ENCODE measurements at regions not wholly inside any gene's neighbourhood (a gene's known extent, or its start where the extent isn't known, plus 50 kb on each side); places are given as distances from the start of the nearest gene placed in this dataset.

GRCh38 chr20:30606990-30607389 lies 650.5 kb upstream of the DEFB115 start:
- no peaks in the 10 kb centered on the region for H3K36me3 ChIP-seq (ENCODE audit: insufficient read depth, low read length)
- no peak for DNase-seq (ENCODE audit: insufficient read length, low spot score, missing footprints)
- H3K4me1 ChIP-seq (ENCODE audit: insufficient read depth, low read length), result no peaks in the 10 kb centered on the region
- H4K20me1 ChIP-seq (ENCODE audit: insufficient read depth, low read length), result no peaks in the 10 kb centered on the region
- H3K79me2 ChIP-seq (ENCODE audit: insufficient read depth, low read length), result no peaks in the 10 kb centered on the region
- H3K27ac ChIP-seq (ENCODE audit: low read depth, low read length), result no peak overlapping the region
- H3K9me3 ChIP-seq (ENCODE audit: low read depth, low read length), result peaks cover 7% of the 10 kb centered on the region
- no peak overlapping the region for H2AFZ ChIP-seq (ENCODE audit: low read length)
- no peak overlapping the region for H3K4me3 ChIP-seq (ENCODE audit: insufficient read depth, low read length)
- no peak for TF ChIP-seq CTCF (IDR thresholded peaks at IDR 0.05; ENCODE audit: extremely low read depth, low read depth, low read length)
- no peaks in the 10 kb centered on the region for H3K27me3 ChIP-seq (ENCODE audit: insufficient read depth, low read length)
- H3K4me2 ChIP-seq (ENCODE audit: insufficient read depth, low read length), result no peak overlapping the region

- H2AFZ ChIP-seq (ENCODE audit: low read length), result no peak overlapping the region
- peaks cover 7% of the 10 kb centered on the region for H3K9me3 ChIP-seq (ENCODE audit: low read depth, low read length)
- no peak overlapping the region for H3K4me3 ChIP-seq (ENCODE audit: insufficient read depth, low read length)
- no peak overlapping the region for H3K27ac ChIP-seq (ENCODE audit: low read depth, low read length)
- H3K36me3 ChIP-seq (ENCODE audit: insufficient read depth, low read length), result no peaks in the 10 kb centered on the region
- H3K79me2 ChIP-seq (ENCODE audit: insufficient read depth, low read length), result no peaks in the 10 kb centered on the region
- TF ChIP-seq CTCF (IDR thresholded peaks at IDR 0.05; ENCODE audit: extremely low read depth, low read depth, low read length), result no peak
- H4K20me1 ChIP-seq (ENCODE audit: insufficient read depth, low read length), result no peaks in the 10 kb centered on the region
- no peaks in the 10 kb centered on the region for H3K4me1 ChIP-seq (ENCODE audit: insufficient read depth, low read length)
- no peak overlapping the region for H3K4me2 ChIP-seq (ENCODE audit: insufficient read depth, low read length)
- no peak for DNase-seq (ENCODE audit: insufficient read length, low spot score, missing footprints)
- no peaks in the 10 kb centered on the region for H3K27me3 ChIP-seq (ENCODE audit: insufficient read depth, low read length)
These were observed 647.3 kb upstream of the DEFB115 start for GRCh38 chr20:30610029-30610693.

GRCh38 chr20:30610751-30611150 lies 646.7 kb upstream of the DEFB115 start:
- peaks cover 7% of the 10 kb centered on the region for H3K9me3 ChIP-seq (ENCODE audit: low read depth, low read length)
- no peaks in the 10 kb centered on the region for H3K4me1 ChIP-seq (ENCODE audit: insufficient read depth, low read length)
- no peaks in the 10 kb centered on the region for H4K20me1 ChIP-seq (ENCODE audit: insufficient read depth, low read length)
- no peaks in the 10 kb centered on the region for H3K27me3 ChIP-seq (ENCODE audit: insufficient read depth, low read length)
- no peak overlapping the region for H3K27ac ChIP-seq (ENCODE audit: low read depth, low read length)
- no peak for TF ChIP-seq CTCF (IDR thresholded peaks at IDR 0.05; ENCODE audit: extremely low read depth, low read depth, low read length)
- H2AFZ ChIP-seq (ENCODE audit: low read length), result no peak overlapping the region
- no peak overlapping the region for H3K4me3 ChIP-seq (ENCODE audit: insufficient read depth, low read length)
- no peaks in the 10 kb centered on the region for H3K36me3 ChIP-seq (ENCODE audit: insufficient read depth, low read length)
- no peak overlapping the region for H3K4me2 ChIP-seq (ENCODE audit: insufficient read depth, low read length)
- DNase-seq (ENCODE audit: insufficient read length, low spot score, missing footprints), result no peak
- H3K79me2 ChIP-seq (ENCODE audit: insufficient read depth, low read length), result no peaks in the 10 kb centered on the region

- Histone ChIP-seq H2AFZ (ENCODE audit: low read length) (no peak overlapping the region), H3K36me3 (ENCODE audit: insufficient read depth, low read length) (no peaks in the 10 kb centered on the region), H3K4me3 (ENCODE audit: insufficient read depth, low read length) (no peak overlapping the region), H3K27me3 (ENCODE audit: insufficient read depth, low read length) (no peaks in the 10 kb centered on the region), H3K4me2 (ENCODE audit: insufficient read depth, low read length) (no peak overlapping the region), H3K9me3 (ENCODE audit: low read depth, low read length) (peaks cover 7% of the 10 kb centered on the region), H3K79me2 (ENCODE audit: insufficient read depth, low read length) (no peaks in the 10 kb centered on the region), H3K27ac (ENCODE audit: low read depth, low read length) (no peak overlapping the region), H3K4me1 (ENCODE audit: insufficient read depth, low read length) (no peaks in the 10 kb centered on the region), H4K20me1 (ENCODE audit: insufficient read depth, low read length) (no peaks in the 10 kb centered on the region)
- DNase-seq (ENCODE audit: insufficient read length, low spot score, missing footprints), result no peak
- no peak for TF ChIP-seq CTCF (IDR thresholded peaks at IDR 0.05; ENCODE audit: extremely low read depth, low read depth, low read length)
These were observed 646.1 kb upstream of the DEFB115 start for GRCh38 chr20:30611239-30611984.

Data from osteoblast (primary cell).